GM18499 (cell line): ENCODE measurements at regions not wholly inside any gene's neighbourhood (a gene's known extent, or its start where the extent isn't known, plus 50 kb on each side); places are given as distances from the start of the nearest gene placed in this dataset.
"Not testable (repeated sequence)": the region's sequence is repeated elsewhere in the genome, so short reads cannot be mapped to it uniquely, and the experiment has no call there.

Experiments
- ATAC-seq: cut with Tn5 transposase; IDR thresholded peaks from one replicate; pipeline ENCODE4 v1.9.1; 2021; ENCODE audit warnings: moderate number of reproducible peaks; ENCODE audit not compliant: insufficient read depth, unreplicated experiment

DNA sequence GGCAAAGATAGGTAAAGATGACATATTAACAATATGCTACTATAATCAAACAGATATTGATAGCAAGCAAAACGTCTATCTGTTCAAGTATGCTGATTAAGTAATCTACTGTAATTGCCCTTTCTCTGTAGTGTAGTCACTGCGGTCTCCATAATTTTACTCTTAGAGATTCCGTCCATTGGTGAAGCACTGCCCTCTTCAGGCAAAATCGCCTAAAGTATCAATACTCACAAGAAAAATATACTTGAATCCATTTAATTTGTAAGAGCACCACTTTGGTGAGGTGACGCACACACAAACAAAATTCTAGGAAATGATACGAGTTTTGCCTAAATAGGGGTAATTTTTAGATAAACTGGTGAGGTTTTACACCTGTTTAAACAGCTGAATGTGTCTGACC, 434.6 kb upstream of the CHRM3 start:
- ATAC-seq, result no peak

DNA sequence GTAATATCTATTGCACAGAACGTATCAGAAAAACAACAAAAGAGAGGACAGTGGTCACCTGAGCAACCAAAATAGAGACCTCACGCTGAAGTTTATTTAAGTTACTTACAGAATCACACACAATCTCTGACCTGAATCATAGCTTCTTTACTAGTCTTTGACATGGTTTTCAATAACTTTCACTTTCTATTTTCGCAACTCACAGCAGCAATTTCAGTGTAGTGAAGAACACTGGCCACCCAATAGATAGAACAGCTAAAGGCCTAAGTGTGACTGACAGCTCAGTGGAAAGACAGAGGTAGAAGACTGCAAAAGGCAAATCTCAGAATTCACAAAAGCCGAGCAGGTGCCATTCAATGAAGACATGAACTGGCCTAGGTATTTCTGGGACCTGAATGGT, 435.6 kb upstream of the CHRM3 start:
- ATAC-seq, result no peak

GRCh38 chr1:238950017-238950416, 436.4 kb upstream of the CHRM3 start:
- no peak for ATAC-seq

- ATAC-seq, result no peak
Observed at GRCh38 chr1:238944028-238944427, 442.3 kb upstream of the CHRM3 start.

DNA sequence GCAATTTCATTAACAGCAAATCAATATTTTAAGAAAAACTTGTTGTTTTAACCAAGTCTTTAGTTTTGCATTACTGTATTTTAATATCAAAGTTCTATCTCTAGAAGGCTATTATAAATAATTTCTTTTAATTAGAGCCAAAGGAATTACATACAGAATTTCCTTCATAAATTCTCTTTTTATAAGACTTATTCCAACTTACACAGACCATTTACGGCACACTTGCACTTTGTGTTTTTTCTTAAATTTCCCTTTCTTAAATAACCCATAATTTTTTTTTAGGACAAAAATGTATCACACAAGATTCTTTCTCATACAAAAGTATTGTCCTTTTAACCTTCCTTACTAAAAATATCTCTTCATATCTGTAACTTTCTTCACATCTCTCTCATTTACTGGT, 458.5 kb upstream of the CHRM3 start:
- ATAC-seq, result no peak

- ATAC-seq, result no peak
Observed at GRCh38 chr1:238916828-238917227, 469.5 kb upstream of the CHRM3 start.

GRCh38 chr1:238914346-238914745, 472.0 kb upstream of the CHRM3 start:
- no peak for ATAC-seq

DNA sequence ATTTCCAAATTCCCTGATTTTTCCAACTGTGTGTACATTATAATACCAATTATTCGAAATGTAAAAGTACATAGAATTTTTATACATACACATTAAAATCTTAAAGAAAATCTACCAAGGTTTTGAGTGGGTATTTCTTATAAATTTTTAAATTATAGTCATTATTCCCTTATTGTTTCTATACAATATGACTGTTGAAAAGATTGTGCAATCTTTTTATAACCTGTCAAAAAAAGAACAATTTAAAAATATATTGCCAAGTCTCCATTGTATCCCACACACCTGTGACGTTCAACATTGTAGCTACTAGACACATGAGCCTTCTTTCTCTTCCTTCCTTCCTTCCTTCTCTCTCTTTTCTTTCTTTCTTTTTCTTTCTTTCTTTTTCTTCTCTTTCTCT, 473.2 kb upstream of the CHRM3 start:
- ATAC-seq, result no peak

DNA sequence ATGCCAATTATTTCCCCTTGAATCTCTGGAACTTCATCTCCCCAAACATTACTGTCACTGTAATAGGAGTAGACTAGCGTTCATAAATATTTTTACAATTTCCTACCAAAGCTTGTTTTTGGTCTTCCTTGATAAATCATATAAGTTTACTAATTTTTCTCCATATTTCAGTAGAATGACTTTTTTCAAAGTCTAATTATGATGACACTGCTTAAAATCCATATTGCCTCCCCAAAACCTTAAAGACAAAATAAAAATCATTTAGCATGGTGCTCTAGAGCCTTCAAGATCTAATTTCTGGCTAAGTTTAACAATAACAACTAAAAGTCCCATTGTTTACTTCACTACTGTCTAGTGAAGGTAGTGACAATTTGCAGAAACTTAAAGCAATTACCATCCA, 474.2 kb upstream of the CHRM3 start:
- ATAC-seq, result no peak

DNA sequence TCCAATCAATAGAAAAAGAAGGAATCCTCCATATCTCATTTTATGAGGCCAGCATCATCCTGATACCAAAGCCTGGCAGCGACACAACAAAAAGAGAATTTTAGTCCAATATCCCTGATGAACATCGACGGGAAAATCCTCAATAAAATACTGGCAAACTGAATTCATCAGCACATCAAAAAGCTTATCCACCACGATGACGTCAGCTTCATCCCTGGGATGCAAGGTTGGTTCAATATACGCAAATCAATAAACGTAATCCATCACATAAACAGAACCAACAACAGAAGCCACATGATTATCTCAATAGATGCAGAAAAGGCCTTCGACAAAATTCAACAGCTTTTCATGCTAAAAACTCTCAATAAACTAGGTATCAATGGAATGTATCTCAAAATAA, 483.6 kb upstream of the CHRM3 start:
- not testable (repeated sequence) for ATAC-seq

DNA sequence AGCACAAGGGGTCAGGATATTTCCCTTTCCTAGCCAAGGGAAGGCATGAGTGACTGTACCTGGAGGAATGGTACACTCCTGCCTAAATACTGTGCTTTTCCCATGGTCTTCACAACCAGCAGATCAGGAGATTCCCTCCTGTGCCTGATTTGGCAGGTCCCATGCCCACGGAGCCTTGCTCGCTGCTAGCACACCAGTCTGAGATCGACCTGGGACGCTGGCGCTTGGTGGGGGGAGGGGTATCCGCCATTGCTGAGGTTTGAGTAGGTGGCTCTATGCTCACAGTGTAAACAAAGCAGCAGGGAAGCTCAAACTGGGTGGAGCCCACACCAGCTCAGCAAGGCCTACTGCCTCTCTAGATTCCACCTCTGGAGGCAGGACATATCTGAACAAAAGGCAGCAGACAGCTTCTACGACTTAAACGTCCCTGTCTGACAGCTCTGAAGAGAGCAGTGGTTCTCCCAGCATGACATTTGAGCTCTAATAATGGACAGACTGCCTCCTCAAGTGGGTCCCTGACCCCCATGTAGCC, 486.0 kb upstream of the CHRM3 start:
- ATAC-seq, result no peak

DNA sequence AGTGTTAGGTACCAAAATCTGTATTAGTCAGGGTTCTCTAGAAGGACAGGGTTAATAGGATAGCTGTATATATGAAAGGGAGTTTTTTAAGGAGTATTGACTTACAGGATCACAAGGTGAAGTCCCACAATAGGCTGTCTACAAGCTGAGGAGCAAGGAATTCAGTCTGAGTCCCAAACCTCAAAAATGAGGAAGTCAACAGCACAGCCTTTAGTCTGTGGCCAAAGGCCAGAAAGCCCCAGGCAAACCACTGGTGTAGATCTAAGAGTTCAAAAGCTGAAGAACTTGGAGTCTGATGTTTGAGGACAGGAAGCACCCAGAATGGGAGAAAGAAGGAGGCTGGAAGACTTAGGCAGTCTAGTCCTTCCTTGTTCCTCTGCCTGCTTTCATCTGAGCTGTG, 487.5 kb upstream of the CHRM3 start:
- ATAC-seq, result no peak

- ATAC-seq, result no peak
Observed at GRCh38 chr1:238895911-238896310, 490.5 kb upstream of the CHRM3 start.

GRCh38 chr1:238892612-238893011, 493.8 kb upstream of the CHRM3 start:
- ATAC-seq, result no peak

- ATAC-seq, result no peak
Observed at GRCh38 chr1:238861342-238862066, 524.9 kb upstream of the CHRM3 start.

DNA sequence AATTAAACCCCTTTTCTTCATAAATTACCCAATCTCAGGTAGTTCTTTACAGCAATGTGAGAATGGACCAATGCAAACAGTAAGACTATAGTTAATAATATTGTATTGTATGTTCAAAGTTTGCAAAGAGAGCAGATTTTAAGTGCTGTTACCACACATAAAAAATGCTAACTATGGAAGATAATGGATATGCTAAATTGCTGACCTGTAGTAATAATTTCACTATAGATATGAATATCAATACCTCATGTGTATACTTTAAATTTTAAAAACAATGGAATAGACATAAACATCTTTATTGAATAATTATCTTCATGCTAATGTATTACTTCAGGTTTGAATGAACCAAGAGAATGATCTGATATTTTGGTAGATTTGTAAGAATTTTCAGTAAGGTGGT, 552.4 kb upstream of the CHRM3 start:
- no peak for ATAC-seq

- no peak for ATAC-seq
Observed at GRCh38 chr1:238832106-238832505, 554.3 kb upstream of the CHRM3 start.

DNA sequence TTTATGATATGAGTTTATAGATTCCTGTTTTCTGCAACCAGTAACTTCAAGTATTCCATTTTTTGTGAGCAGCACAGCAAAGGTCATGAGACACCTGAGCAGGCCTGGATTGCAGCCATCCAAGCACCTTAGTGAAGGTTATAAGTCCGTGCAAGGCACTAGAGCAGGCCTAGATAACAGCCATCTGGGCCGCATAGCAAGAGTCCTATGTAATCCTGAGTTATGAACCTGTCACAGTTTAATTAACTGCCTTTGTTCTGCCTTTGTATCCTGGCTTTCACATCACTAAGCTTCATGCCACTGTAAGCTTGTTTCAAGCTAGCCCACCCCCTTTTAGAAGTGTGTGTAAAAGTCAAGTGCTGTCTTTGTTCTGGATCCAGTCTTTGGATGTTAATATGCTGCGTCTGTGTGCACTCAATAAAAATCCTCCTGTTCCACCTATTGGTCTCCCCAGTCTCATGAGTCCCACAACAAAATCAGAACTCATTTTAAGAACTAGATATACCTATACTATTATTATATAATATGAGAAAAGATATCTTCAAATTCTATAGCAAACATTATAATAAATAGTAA, 556.2 kb upstream of the CHRM3 start:
- ATAC-seq, result no peak

- ATAC-seq, result no peak
Observed at GRCh38 chr1:238826891-238827290, 559.5 kb upstream of the CHRM3 start.

- no peak for ATAC-seq
Observed at GRCh38 chr1:238823416-238823815, 563.0 kb upstream of the CHRM3 start.

GRCh38 chr1:238811211-238811879, 575.0 kb upstream of the CHRM3 start:
- ATAC-seq, result no peak

DNA sequence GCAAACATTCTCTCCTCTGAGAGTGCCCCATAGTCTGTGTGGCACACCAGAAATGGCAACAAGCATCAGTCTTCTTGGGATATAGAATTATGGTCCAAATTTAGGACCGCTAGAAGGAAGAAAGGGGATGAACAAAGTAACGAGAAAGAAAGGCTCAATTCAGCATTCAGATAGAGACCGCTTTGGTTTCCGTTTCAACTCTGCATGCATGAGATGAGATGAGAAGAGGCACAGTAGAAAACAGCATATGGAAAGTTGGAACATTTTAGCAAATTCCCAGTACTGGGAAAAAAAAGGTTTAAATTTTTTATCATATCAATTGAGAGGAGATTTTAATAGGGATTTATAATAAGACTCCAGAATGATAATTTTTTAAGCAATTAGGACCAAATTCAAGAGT, 595.5 kb upstream of the CHRM3 start:
- no peak for ATAC-seq
